ENCODE measurements at regions not wholly inside any gene's neighbourhood (a gene's known extent, or its start where the extent isn't known, plus 50 kb on each side); places are given as distances from the start of the nearest gene placed in this dataset.

- Histone ChIP-seq H2AFZ (ENCODE audit: low read length) (no peak overlapping the region), H3K14ac (ENCODE audit: insufficient read depth, low read length) (no peak overlapping the region), H3K4ac (ENCODE audit: low read depth, low read length) (no peak overlapping the region), H3K56ac (ENCODE audit: insufficient read length, low read depth, low read length) (no peak overlapping the region), H3K23me2 (ENCODE audit: insufficient read length, low read depth, low read length, poor library complexity, severe bottlenecking) (no peaks in the 10 kb centered on the region), H3K4me1 (ENCODE audit: insufficient read depth, low read length) (no peaks in the 10 kb centered on the region), H3K79me1 (ENCODE audit: insufficient read depth, low read depth, low read length, poor library complexity, severe bottlenecking) (no peaks in the 10 kb centered on the region), H3T11ph (ENCODE audit: low read length) (no peak overlapping the region), H3K27ac (ENCODE audit: insufficient read length, low read depth, low read length) (no peak overlapping the region), H3K18ac (ENCODE audit: insufficient read length, low read depth, low read length) (no peak overlapping the region), H3K9ac (ENCODE audit: extremely low read depth, insufficient read length, low read length) (no peak overlapping the region), H2BK15ac (ENCODE audit: low read depth, low read length) (no peak overlapping the region), H4K20me1 (ENCODE audit: control insufficient read depth, insufficient read depth, insufficient read length) (no peaks in the 10 kb centered on the region), H4K91ac (ENCODE audit: insufficient read length, low read depth, low read length) (no peak overlapping the region), H3K23ac (ENCODE audit: insufficient read length, low read depth, low read length) (no peak overlapping the region), H2AK5ac (ENCODE audit: insufficient read length, low read length) (no peak overlapping the region), H3K9me3 (ENCODE audit: control insufficient read depth, low read depth, low read length) (no peaks in the 10 kb centered on the region), H2BK20ac (ENCODE audit: low read depth, low read length, poor library complexity, severe bottlenecking) (no peak overlapping the region), H4K5ac (ENCODE audit: insufficient read length, low read depth, low read length) (no peak overlapping the region), H3K4me2 (ENCODE audit: insufficient read depth, insufficient read length, low read length) (no peak overlapping the region), H2BK5ac (ENCODE audit: insufficient read length, low read length) (no peak overlapping the region), H4K8ac (replicated peaks; ENCODE audit: insufficient read length, low read depth, low read length) (no peak overlapping the region), H2BK12ac (ENCODE audit: insufficient read length, low read depth, low read length) (no peak overlapping the region), H2BK120ac (ENCODE audit: low read depth, low read length, poor library complexity, severe bottlenecking) (no peak overlapping the region), H3K27me3 (ENCODE audit: insufficient read depth, low read length) (no peaks in the 10 kb centered on the region), H3K79me2 (ENCODE audit: insufficient read depth, low read length) (no peaks in the 10 kb centered on the region)
- WGBS (ENCODE audit: extremely low coverage, insufficient read length, low lambda C conversion rate): no CpG with 5 or more reads among the region's 2 CpGs
- Mint-ChIP-seq H3K36me3 (ENCODE audit: insufficient read depth in 1 of 3, low read depth in 3 of 3) (peaks cover 0 to 8% (median 3%) of the 10 kb centered on the region in 3 experiments; a peak in 3 of 7 replicates), H3K9me3 (peaks cover 8 to 12% of the 10 kb centered on the region in 2 experiments; a peak in 3 of 5 replicates), H3K27me3 (ENCODE audit: low read depth) (no peaks in the 10 kb centered on the region), H3K4me1 (no peaks in the 10 kb centered on the region), H3K4me3 (no peak overlapping the region), H3K27ac (no peak overlapping the region)
- TF ChIP-seq CTCF (conservative IDR thresholded peaks at IDR 0.05): no peak
- no peak for DNase-seq
These were observed 182.9 kb upstream of the TACR3 start for GRCh38 chr4:103902730-103903129.

Data from H9 (cell line).